Uterus (tissue), 3 donors: ENCODE measurements at regions not wholly inside any gene's neighbourhood (a gene's known extent, or its start where the extent isn't known, plus 50 kb on each side); places are given as distances from the start of the nearest gene placed in this dataset.

Experiments used
- DNase-seq, 2 donors: peaks; one replicate each; pipeline ENCODE4 v3.0.0-alpha.2; 2019 to 2020
- H3K27ac ChIP-seq, 2 donors: fragments of 200-600 bp; sonication (generic); 1 replicate in 1 of 2; 2 replicates in 1 of 2; pipeline ENCODE4 v1.5.1; 2016 to 2018
- H3K27me3 ChIP-seq, 2 donors: fragments of 200-600 bp; sonication (generic); one replicate each; pipeline ENCODE4 v1.5.1; 2018 to 2019; ENCODE audit warnings: control low read depth in 1 of 2
- H3K36me3 ChIP-seq, 2 donors: fragments of 200-600 bp; sonication (generic); one replicate each; pipeline ENCODE4 v1.5.1; 2019; ENCODE audit warnings: control low read depth in 1 of 2
- H3K4me1 ChIP-seq, 2 donors: fragments of 200-600 bp; sonication (generic); one replicate each; pipeline ENCODE4 v1.5.1; 2018 to 2019; ENCODE audit warnings: control low read depth in 1 of 2
- H3K4me3 ChIP-seq, 2 donors: fragments of 200-600 bp; sonication (generic); 1 replicate in 1 of 2; 2 replicates in 1 of 2; pipeline ENCODE4 v1.5.1; 2018 to 2019; ENCODE audit warnings: mild to moderate bottlenecking in 1 of 2
- H3K9me3 ChIP-seq, 2 donors: fragments of 200-600 bp; sonication (generic); one replicate each; pipeline ENCODE4 v1.5.1; 2019; ENCODE audit warnings: control low read depth in 1 of 2
- POLR2A ChIP-seq, 2 donors: fragments of 450-650 bp; IDR thresholded peaks; one replicate each; pipeline ENCODE4 v1.6.1; 2016; ENCODE audit warnings: antibody characterized with exemption in 2 of 2, mild to moderate bottlenecking in 1 of 2, moderate library complexity in 1 of 2
- intact Hi-C: fragments of 100-400 bp; cut with DNase I; formaldehyde crosslinking; loops from one replicate; pipeline ENCODE4 v1.15.1; 2023; ENCODE audit warnings: low total_unique reads
- TF ChIP-seq, protein P1 (sequence below), 4 experiments: fragments of 200-600 bp in 2 of 4; fragments of 450-650 bp in 2 of 4; sonication (generic) in 2 of 4; IDR thresholded peaks; one replicate each; pipeline ENCODE4 v1.5.1; 2016 to 2019; ENCODE audit warnings: antibody characterized with exemption in 4 of 4, mild to moderate bottlenecking in 2 of 4, moderate library complexity in 1 of 4
- donor health status: DM: yes; HTN: yes; CAD: no.

DNA sequence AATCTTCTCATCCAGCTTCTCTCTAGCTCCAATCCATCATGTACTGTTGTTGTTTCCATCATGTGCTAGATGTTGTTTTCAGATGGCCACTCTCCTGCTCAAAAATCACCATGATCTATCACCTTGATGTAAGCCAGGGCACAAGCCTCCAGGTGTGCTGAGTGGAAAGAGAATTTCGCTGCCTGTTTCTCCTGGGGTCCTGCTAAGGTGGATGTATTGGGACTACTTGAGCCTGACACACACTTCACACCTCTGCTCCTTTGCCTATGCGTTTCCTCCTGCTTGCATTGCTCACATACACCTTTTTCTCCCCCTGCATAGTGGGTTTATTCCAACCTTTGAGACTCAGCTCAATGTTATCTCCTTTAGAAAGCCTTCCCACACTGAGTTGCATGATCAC lies 287.6 kb downstream of the CYRIA start:
- intact Hi-C loops, result no loop called here
- Histone ChIP-seq H3K36me3 (no peaks in the 10 kb centered on the region), H3K27ac (no peak overlapping the region), H3K9me3 (no peaks in the 10 kb centered on the region), H3K4me1 (no peaks in the 10 kb centered on the region), H3K4me3 (no peak overlapping the region), H3K27me3 (no peaks in the 10 kb centered on the region)
- no peak for DNase-seq
- TF ChIP-seq, protein P1, sequence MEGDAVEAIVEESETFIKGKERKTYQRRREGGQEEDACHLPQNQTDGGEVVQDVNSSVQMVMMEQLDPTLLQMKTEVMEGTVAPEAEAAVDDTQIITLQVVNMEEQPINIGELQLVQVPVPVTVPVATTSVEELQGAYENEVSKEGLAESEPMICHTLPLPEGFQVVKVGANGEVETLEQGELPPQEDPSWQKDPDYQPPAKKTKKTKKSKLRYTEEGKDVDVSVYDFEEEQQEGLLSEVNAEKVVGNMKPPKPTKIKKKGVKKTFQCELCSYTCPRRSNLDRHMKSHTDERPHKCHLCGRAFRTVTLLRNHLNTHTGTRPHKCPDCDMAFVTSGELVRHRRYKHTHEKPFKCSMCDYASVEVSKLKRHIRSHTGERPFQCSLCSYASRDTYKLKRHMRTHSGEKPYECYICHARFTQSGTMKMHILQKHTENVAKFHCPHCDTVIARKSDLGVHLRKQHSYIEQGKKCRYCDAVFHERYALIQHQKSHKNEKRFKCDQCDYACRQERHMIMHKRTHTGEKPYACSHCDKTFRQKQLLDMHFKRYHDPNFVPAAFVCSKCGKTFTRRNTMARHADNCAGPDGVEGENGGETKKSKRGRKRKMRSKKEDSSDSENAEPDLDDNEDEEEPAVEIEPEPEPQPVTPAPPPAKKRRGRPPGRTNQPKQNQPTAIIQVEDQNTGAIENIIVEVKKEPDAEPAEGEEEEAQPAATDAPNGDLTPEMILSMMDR (IDR thresholded peaks at IDR 0.05), result no peak

- Histone ChIP-seq H3K27ac (no peak overlapping the region), H3K9me3 (no peaks in the 10 kb centered on the region), H3K36me3 (no peaks in the 10 kb centered on the region), H3K27me3 (no peaks in the 10 kb centered on the region), H3K4me3 (no peak overlapping the region), H3K4me1 (no peaks in the 10 kb centered on the region)
- intact Hi-C loops, result no loop called here
- no peak for DNase-seq
- TF ChIP-seq, protein P1 (IDR thresholded peaks at IDR 0.05), result no peak
- TF ChIP-seq POLR2A (IDR thresholded peaks at IDR 0.05), result no peak
These were observed 289.7 kb downstream of the CYRIA start for GRCh38 chr2:16375981-16376380.

GRCh38 chr2:16375351-16375750 lies 290.3 kb downstream of the CYRIA start:
- TF ChIP-seq, protein P1 (IDR thresholded peaks at IDR 0.05), result no peak
- no peak for TF ChIP-seq POLR2A (IDR thresholded peaks at IDR 0.05)
- no peak for DNase-seq
- intact Hi-C loops, result no loop called here
- Histone ChIP-seq H3K27me3 (no peaks in the 10 kb centered on the region), H3K36me3 (no peaks in the 10 kb centered on the region), H3K27ac (no peak overlapping the region), H3K9me3 (no peaks in the 10 kb centered on the region), H3K4me1 (no peaks in the 10 kb centered on the region), H3K4me3 (no peak overlapping the region)

- H3K36me3 ChIP-seq, result no peaks in the 10 kb centered on the region
- no peak overlapping the region for H3K27ac ChIP-seq
- H3K27me3 ChIP-seq, result no peaks in the 10 kb centered on the region
- H3K9me3 ChIP-seq, result no peaks in the 10 kb centered on the region
- TF ChIP-seq POLR2A (IDR thresholded peaks at IDR 0.05), result no peak
- TF ChIP-seq, protein P1 (IDR thresholded peaks at IDR 0.05), result no peak
- no peaks in the 10 kb centered on the region for H3K4me1 ChIP-seq
- no peak for DNase-seq
- H3K4me3 ChIP-seq, result no peak overlapping the region
- intact Hi-C loops, result no loop called here
These were observed 291.0 kb downstream of the CYRIA start for GRCh38 chr2:16374671-16375070.

GRCh38 chr2:16373341-16373740 lies 292.3 kb downstream of the CYRIA start:
- DNase-seq, result no peak
- intact Hi-C loops, result no loop called here
- no peaks in the 10 kb centered on the region for H3K27me3 ChIP-seq
- H3K4me1 ChIP-seq, result no peaks in the 10 kb centered on the region
- no peak overlapping the region for H3K4me3 ChIP-seq
- H3K9me3 ChIP-seq, result no peaks in the 10 kb centered on the region
- no peak overlapping the region for H3K27ac ChIP-seq
- no peaks in the 10 kb centered on the region for H3K36me3 ChIP-seq
- TF ChIP-seq, protein P1 (IDR thresholded peaks at IDR 0.05), result no peak
